Stimulated activated CD4-positive, alpha-beta T cell treated with anti-CD3 and anti-CD28 coated beads, TNF-alpha, amount 100 ng/mL, for 4 hours (primary cell): ENCODE measurements at regions not wholly inside any gene's neighbourhood (a gene's known extent, or its start where the extent isn't known, plus 50 kb on each side); places are given as distances from the start of the nearest gene placed in this dataset.
A peak's percentile ranks its signal among the peaks of the same experiment; 100 is the strongest.

ENCODE experiments used
- DNase-seq, 3 experiments: peaks; one replicate each; pipeline ENCODE4 v3.0.0-alpha.2; 2020; ENCODE audit warnings: low read depth in 3 of 3

DNA sequence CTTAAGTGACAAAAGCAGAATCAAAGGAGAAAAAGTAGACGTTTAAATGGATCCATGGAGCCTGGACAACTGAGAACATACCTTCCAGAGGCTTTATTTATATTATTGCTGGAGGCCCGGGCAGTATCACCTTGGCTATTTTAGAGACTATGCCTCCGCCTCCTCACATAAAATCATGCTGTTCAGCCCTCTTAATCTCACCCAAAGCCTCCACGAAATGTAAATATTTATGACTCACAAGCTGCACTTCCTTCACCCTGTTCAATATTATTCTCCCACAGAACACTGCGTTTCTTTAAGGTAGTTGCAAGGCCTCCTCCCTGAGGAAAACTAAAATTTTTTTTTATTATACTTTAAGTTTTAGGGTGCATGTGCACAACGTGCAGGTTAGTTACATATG, 478.6 kb upstream of the ACVR2A start:
- DNase-seq, result no peak

DNA sequence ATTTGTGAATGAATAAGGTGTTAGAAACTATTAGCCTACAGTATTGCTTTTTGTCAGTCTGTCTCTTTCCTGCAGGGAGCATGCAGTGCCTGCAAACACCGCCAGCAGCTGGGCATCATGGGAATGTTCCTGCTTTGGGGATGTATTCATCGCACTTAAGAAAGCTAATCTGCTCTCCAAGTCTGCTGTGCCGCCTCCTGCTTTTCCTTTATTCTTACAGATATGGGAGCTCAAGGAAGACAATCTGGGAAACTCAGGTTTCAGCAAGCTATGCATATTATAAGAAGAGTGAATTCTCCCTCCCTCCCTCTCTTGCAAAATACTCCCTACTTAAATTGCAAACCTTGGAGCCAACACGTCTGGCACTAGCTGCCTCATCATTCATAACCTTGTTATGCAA, 479.2 kb upstream of the ACVR2A start:
- DNase-seq, result no peak

DNA sequence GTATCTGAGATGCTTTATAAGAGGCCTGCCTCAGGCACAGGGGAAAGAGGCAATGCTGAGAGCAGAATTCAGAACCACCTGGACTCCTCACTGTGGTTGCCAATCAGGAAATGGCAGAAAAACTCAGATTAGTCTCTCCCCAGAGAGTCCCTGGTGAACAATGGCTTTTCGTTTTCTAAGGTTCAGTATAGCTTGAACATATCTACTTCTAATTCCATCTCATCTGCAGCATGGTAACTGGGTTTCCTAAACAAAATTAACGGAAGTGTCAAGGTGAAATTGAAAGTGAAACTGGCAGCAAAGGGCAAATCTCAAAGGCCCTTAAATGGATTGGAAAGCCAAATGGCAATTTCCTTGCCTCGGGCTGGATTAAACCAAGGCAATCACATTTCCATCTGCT, 480.2 kb upstream of the ACVR2A start:
- DNase-seq, result no peak

DNA sequence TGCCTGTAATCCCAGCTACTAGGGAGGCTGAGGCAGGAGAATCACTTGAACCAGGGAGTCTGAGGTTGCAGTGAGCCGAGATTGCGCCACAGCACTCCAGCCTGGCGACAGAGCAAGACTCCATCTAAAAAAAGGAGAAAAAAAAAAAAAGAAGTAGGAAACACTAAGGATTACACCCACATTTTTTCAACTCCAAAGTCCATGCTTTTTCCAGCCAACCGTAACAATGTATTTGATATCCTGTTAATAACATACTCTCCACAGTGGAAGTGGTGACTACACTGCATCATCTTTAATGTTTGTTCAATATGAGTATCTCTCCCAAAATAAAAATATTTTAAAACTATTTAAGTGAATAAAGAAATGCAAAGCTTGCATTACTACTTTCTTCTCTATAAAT, 481.6 kb upstream of the ACVR2A start:
- DNase-seq, result no peak

DNA sequence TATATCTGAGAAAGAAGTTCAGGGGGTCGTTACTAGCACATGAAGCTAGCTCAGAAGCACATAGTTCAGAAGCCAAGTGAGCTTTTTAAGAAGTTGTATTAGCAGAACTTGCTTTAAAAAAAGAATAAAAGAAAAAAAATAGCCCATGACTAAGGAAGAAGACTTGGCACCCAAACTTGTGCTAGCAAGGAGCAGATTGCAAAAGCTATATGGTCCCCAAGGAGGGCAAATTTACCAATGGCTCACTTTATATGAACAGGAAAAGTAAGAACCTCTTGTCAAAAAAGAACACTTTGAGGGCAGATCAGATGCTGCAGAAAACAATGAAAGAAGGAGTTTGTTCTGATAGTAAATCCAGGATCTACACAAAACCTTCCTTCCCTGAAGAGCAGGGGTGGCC, 486.5 kb upstream of the ACVR2A start:
- DNase-seq, result no peak

DNA sequence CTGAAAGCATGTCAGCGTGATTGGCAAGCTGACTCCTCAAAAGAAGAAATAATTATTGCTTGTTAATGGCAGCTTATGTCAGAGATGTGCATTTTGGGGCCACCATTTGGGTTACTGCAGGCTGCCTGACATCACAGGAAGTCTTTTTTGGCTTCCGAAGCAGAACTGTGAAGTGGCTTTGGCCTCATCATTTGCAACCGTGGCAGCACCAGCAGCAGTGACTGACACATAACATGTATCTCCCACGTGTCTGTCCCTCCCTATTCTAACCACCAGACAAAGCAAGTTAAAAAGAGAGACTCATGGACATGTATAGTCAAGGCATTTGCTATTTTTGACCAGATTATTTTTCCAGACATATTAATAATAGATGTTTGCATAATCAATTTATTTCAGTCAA, 488.7 kb upstream of the ACVR2A start:
- no peak for DNase-seq

DNA sequence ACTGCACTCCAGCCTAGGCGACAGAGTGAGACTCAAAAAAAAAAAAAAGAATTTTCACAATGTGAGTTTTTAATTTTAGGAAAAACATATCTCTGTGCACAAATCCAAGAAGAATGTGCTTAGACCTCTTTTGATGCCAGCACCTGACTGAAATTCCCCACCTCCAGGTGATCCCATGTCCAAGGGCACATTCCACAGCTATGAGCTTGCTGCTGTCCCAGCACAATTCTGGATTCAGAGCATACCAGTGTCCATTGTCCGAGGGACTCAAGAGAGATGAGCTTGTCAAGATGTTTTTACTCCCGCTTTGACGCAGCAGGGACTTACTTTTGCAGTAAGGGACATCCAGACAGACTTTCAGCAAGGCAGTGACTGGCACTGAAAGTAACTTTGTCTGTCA, 489.1 kb upstream of the ACVR2A start:
- no peak for DNase-seq

DNA sequence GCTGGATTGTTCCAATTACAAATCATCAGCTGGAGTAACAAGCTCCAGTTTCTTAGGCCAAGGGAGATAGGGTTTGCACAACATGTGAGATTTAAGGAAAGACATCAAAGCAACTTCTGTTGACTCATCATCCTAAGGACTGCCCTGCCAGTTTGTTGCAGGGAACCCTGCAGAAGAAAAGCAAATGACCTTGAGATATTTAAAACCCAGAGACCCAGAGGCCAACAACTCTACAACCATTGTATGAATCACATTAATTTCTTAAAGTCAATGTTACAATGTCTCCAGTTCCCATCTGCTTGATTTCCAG, 491.8 kb upstream of the ACVR2A start:
- no peak for DNase-seq

DNA sequence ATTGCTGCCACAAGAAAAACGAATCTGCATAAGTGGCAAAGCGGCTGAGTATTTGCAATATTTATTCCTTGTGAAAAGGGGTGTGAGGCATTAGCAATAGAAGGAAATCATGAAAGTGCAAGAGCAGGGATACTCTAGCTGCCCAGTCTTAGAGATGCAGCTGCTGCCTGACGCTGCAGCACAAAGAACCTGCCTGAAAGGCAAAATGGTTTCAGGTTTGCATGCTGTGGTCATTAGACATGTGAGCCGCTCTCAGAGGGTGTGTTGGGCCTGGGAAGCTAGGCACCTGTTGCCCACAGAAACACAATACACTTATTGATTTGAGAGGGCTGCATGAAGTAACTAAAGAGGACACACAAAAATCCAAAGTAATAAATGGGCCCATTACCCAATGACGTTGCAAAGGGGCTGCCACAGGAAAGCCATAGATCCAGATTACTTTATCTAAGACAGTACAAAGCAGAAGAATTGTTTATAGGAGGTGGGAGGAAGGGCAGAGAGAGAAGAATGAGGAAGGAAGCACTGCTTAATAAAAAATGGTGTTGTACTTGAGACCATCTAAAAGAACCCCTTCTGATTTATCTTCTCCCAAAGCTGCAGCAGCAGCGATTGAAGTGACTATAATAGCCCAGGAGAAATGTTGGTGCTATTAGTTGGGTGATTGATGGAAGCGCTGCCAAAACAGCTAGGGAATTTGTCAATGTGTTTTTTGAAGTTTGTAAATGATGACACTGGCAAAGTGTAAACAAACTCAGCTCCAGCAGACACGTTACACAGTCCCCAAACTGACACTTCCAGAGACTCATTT, 492.4 kb upstream of the ACVR2A start:
- no peak for DNase-seq

DNA sequence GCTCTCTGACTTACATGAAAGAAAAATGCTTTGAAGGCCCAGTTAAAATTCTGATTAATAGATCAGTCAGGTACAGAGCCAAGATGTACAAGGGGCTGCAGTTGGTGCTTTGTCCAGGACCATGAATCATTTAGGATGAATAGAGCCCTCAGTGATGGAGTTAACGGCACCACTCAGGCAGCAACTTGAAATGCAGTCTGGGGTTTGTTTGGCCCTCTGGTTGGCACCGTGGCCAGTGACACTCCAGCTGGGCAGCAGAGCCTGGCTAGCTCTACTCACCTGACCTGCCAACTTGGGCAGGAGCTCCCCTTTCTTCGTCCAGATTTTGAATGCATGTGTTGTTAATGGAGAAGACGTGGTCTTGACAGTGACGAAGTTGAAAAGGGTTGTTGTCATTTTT, 493.0 kb upstream of the ACVR2A start:
- DNase-seq, result no peak

DNA sequence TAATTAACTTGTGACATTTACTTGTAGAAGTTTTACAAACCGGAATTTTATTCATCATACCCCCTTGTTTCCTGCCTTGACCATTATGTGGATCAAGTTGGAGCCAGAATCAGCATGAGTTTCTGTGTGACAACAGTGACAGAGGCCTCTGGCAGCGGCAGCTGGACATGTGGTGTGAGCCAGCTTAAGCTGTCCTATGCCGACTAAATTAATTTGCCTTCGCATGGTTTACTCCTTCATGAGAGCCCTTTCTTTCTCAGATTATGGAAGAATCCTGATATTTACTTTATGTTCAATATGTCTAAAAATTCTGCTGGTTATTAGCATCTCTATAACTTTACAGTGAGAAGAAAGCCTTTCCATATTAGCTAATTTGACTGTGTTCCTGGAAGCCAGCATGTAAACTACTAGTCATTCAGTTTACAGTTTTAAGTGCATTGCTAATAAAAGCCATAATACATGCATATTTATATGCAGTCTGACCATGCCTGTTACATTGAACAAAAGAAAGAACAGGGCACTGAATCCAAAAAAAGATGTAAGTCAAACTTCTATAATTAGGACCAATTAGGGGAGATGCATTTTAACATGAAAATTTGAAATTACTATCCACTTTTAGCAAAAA, 495.8 kb upstream of the ACVR2A start:
- DNase-seq, result no peak

DNA sequence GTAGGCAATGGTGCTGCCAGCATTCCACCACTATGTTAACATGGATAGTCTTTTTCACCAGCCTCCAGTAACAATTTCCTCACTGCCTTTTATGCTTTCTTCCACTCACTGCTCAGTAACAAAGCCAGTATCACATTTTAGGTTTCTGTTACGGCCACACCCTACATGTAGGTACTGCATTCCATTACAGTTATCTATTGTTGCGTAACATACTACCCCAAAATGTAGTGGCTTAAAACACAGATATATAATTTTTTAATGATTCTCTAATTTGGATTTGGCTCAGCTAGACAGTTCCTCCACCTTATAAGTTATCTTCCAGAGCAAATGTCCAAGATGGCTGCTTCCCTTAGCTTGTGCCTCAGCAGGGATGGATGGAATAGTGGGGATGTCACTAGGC, 498.7 kb upstream of the ACVR2A start:
- DNase-seq, result no peak

DNA sequence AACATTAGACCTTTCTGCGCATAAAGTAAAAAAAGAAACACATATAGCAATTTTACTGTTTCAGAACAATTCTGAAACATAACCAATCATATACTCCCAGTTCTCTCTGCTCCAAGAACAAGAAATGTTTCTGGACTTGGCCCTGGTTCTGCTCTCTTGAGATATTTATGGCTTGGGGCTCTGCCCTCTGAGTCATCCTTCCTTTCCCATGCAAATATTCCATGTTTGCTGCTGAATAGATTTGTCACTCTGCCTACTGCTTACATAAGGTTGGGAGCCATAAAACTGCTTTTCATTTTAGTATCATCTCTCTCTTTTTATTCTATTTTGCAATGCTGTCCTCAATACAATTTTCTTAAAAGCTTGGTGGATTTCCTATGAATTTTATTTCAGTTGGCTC, 499.6 kb upstream of the ACVR2A start:
- DNase-seq, result no peak

DNA sequence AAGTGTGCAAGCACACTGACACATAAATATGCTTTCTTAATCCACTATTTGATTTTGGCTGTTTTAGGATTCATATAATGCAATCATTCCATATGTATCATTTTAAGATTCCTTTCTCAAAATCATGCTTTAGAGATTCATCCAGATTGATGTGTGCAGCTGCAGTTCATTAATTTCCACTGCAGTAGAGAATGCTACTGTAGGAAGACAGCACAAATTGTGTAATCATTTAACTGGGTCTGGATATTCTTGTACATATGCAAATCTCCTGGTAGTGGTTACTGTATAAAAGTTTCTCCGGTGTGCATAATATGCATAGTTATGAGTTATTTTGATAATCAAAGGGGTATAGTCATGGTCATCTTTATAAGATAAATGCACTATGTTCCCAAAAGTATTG, 502.5 kb upstream of the ACVR2A start:
- DNase-seq, result no peak

DNA sequence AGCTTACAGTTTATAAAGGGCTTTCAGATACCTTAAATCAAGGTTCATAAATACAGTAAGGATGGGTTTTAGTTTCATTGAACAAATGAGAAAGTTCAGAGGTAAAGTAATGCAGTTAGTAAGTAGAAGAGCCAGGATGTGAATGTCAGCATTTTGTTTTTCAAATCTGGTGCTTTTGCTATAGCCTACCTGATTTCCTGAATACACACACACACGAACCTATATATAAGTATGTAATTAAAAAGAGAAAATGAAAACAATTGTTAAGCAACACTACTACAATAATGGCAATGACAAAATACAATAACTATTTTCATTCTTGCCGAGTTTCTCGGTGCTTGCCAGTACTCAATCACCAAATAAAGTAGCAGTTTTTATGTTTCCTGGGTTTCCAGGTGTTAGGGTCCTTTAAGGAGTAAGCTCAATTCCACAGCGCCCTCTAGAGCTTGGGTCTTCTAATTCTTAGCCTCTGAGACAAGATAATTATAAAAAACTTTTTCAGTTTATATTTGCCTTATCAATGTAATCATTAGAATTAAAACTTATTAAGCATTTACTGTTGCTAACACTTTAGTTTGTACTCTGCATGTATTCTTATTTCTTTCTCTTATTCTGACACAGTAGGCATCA, 512.9 kb upstream of the ACVR2A start:
- DNase-seq, result peak in 1 of 3 experiments; percentile 34

DNA sequence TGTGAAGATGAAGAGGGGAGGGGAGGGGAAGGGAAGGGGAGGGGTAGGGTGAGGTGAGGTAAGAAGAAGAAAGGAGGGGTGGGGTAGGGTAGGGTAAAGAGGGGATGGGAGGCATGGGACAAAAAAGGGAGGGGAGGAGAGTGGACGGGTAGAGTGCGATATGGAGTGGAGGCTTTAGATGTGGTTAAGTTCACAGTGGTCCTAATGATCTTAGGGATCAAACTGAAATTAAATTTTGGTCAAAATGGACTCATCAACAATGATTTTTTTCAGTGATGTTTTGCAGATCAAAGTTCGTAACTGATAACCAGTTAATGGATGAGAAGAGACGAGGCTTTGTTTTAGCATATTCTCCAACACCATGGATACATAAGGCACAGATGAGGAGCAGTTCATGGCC, 513.9 kb upstream of the ACVR2A start:
- DNase-seq, result no peak

DNA sequence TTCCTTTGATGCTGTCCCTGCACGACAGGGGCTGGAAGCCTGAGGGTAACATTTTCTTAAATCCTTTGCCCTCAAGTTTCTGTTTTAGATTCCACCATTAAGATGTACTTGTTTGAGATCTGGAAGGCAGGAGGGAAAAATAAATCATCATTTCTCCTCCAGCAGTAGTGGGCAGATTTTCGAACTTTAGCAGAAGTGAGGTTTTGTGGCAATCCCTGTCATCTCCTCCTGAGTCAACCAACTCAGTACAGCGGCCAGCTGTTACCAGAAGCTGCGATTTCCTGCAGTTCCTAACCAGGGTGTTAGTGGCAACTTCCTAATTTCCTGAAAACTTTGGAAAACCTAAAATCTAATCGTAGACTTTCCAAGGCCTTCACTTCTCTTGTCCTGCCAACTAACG, 517.2 kb upstream of the ACVR2A start:
- peak in 1 of 3 experiments; percentile 2 for DNase-seq

DNA sequence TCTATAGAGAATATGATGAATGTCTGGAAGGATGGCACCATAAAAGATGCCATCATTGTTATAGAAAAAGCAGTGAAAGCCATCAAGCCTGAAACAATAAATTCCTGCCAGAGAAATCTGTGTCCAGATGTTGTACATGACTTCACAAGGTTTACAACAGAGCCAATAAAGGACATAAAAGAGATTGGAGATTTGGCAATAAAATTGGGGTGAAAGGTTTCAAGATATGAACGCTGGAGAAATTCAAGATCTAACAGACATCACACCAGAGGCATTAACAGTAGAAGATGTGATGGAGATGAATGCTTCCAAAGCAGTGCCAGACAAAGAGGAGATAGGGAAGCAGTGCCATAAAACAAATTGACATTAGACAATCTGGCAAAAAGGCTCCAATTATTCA, 518.8 kb upstream of the ACVR2A start:
- DNase-seq, result no peak

DNA sequence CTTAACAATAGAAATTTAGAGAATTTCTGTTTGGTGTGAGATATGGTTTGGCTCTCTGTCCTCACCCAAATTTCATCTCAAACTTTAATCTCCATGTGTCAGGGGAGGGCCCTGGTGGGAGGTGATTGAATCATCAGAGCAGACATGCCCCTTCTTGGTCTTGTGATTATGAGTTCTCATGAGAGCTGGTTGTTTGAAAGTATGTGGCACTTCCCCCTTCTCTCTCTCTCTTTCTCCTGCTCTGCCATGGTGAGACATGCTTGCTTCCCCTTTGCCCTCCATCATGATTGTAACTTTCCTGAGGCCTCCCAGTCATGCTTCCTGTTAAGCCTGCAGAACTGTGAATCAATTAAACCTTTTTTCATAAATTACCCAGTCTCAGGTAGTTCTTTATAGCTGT, 524.7 kb upstream of the ACVR2A start:
- DNase-seq, result no peak

DNA sequence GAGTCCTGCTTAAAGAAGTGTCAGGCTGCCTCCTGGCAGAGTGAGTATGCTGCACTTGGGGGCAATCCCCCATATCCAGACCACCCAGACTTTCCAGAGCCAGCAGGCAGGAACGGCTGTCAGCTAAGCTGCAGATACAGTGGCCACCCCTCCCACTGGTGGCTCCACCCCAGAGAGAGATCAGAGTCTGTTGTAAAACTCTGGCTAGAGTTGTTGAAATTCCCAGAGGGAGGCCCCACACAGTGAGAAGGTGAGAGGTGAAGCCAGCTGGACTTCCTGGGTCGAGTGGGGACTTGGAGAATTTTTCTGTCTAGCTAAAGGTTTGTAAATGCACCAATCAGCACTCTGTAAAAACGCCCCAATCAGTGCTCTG, 533.8 kb upstream of the ACVR2A start:
- no peak for DNase-seq

DNA sequence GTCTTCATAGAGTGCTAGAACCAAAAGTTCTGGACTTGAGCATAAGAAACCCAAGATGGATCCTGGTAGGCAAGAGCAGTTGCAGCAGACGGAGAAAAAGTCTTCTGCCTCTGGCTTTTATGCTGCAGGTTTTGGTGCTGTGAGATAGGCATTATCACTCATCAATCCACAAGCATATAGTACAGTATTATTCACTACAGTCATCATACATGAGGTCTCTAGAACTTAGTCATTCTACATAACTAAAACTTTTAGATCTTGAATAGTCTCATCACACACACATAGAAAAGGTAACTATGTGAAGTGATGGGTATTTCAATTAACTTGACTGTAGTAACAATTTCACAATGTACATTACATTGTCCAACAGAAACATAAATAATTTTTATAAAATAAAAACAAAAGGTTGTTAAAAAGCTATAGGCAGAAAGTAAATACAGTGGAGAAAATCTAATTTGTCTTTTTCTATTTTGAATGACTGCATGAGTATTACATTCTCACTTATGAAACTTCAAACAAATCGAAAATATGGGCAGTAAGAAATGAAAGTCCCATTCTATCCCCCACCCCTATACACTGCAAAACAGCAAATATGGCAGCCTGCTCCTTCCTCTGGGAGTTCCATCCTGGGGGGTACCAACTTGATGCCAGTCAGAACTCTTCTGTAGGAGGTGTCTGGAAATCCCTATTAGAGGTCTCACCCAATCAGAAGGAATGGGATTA, 534.3 kb upstream of the ACVR2A start:
- DNase-seq, result no peak

DNA sequence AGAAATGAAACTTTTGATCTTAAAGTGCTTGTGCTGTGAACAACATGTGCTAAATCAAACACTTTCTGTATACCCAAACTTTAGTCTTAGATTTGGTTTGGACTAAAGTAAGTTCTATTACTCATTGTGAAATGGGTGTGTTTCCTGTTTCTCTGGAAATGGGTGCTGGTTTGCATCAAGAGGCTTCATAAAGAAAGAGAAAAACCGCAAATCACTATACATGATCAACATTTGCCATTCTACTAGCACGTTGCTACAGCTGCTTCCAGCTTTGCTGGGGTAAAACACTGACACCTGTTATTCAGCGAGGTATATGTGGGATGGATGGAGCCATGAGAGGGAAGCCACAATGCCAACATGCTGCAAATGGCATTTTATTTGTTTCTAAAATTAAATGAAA, 547.0 kb upstream of the ACVR2A start:
- peak in 1 of 3 experiments; percentile 25 for DNase-seq
